ENCODE measurements at regions not wholly inside any gene's neighbourhood (a gene's known extent, or its start where the extent isn't known, plus 50 kb on each side); places are given as distances from the start of the nearest gene placed in this dataset.

GRCh38 chr18:47669815-47670214, 260.6 kb downstream of the SMAD2 start:
- TF ChIP-seq CTCF (conservative IDR thresholded peaks at IDR 0.05) = no peak
- TF ChIP-seq ZFX (IDR thresholded peaks at IDR 0.05) = no peak
